Upper lobe of right lung (tissue), 1 donor: ENCODE measurements at regions not wholly inside any gene's neighbourhood (a gene's known extent, or its start where the extent isn't known, plus 50 kb on each side); places are given as distances from the start of the nearest gene placed in this dataset.

Experiments
- ATAC-seq: fragments of 200-7000 bp; cut with Tn5 transposase; one replicate; pipeline ENCODE4 v1.9.1; 2020; ENCODE audit warnings: mild to moderate bottlenecking, moderate library complexity
- DNase-seq: peaks from one replicate; pipeline ENCODE4 v3.0.0-alpha.2; 2020
- H3K27ac ChIP-seq: fragments of 200-600 bp; one replicate; pipeline ENCODE4 v1.8.0; 2022
- H3K27me3 ChIP-seq: fragments of 200-600 bp; one replicate; pipeline ENCODE4 v1.8.0; 2022; ENCODE audit warnings: mild to moderate bottlenecking
- H3K36me3 ChIP-seq: fragments of 200-600 bp; one replicate; pipeline ENCODE4 v1.8.0; 2022
- H3K4me1 ChIP-seq: fragments of 200-600 bp; one replicate; pipeline ENCODE4 v1.8.0; 2022
- H3K4me3 ChIP-seq: fragments of 200-600 bp; one replicate; pipeline ENCODE4 v1.8.0; 2022; ENCODE audit warnings: mild to moderate bottlenecking
- H3K9me3 ChIP-seq: fragments of 200-600 bp; one replicate; pipeline ENCODE4 v1.8.0; 2022
- CTCF ChIP-seq: fragments of 200-600 bp; IDR thresholded peaks from one replicate; pipeline ENCODE4 v1.8.0; 2022; ENCODE audit warnings: antibody characterized with exemption
- intact Hi-C: fragments of 100-400 bp; cut with DNase I; formaldehyde crosslinking; loops from one replicate; pipeline ENCODE4 v1.11.0; 2022
- donor health status: DM: no; HTN: yes; CAD: no; lungs with severe emphysema.

DNA sequence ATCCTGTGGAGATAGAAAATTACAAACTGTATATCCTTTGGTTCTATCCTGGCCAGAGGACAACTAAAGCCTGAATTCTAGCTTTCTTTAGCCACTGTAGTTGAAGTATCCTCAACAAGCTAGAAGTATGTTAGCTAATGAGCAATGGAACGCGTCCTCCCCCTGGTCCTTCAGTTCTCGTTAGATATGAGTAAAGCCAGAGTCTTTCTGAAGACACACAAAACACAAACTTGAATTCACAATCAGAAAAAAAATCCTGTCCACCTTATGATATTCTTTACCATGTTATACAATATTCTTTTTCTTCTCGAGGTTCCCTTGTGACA lies 1527.0 kb upstream of the SLC10A2 start:
- no peaks in the 10 kb centered on the region for H3K27me3 ChIP-seq
- intact Hi-C loops = no loop called here
- ATAC-seq (peak; percentile 75), DNase-seq (no peak)
- no peaks in the 10 kb centered on the region for H3K36me3 ChIP-seq
- H3K4me1 ChIP-seq = no peaks in the 10 kb centered on the region
- no peak overlapping the region for H3K27ac ChIP-seq
- TF ChIP-seq CTCF = no peak
- H3K4me3 ChIP-seq = no peak overlapping the region
- no peaks in the 10 kb centered on the region for H3K9me3 ChIP-seq

- TF ChIP-seq CTCF = no peak
- H3K4me1 ChIP-seq = no peaks in the 10 kb centered on the region
- intact Hi-C loops = no loop called here
- no peak overlapping the region for H3K27ac ChIP-seq
- no peak for DNase-seq
- no peak overlapping the region for H3K4me3 ChIP-seq
- H3K27me3 ChIP-seq = no peaks in the 10 kb centered on the region
- H3K36me3 ChIP-seq = no peaks in the 10 kb centered on the region
- H3K9me3 ChIP-seq = no peaks in the 10 kb centered on the region
- no peak for ATAC-seq
These were observed 1526.5 kb upstream of the SLC10A2 start for GRCh38 chr13:104592545-104593250.

- DNase-seq = no peak
- Histone ChIP-seq H3K36me3 (no peaks in the 10 kb centered on the region), H3K9me3 (no peaks in the 10 kb centered on the region), H3K27me3 (no peaks in the 10 kb centered on the region), H3K27ac (no peak overlapping the region), H3K4me1 (no peaks in the 10 kb centered on the region), H3K4me3 (no peak overlapping the region)
- TF ChIP-seq CTCF = no peak
- ATAC-seq = no peak
- intact Hi-C loops = no loop called here
These were observed 1525.9 kb upstream of the SLC10A2 start for GRCh38 chr13:104592127-104592526.

DNA sequence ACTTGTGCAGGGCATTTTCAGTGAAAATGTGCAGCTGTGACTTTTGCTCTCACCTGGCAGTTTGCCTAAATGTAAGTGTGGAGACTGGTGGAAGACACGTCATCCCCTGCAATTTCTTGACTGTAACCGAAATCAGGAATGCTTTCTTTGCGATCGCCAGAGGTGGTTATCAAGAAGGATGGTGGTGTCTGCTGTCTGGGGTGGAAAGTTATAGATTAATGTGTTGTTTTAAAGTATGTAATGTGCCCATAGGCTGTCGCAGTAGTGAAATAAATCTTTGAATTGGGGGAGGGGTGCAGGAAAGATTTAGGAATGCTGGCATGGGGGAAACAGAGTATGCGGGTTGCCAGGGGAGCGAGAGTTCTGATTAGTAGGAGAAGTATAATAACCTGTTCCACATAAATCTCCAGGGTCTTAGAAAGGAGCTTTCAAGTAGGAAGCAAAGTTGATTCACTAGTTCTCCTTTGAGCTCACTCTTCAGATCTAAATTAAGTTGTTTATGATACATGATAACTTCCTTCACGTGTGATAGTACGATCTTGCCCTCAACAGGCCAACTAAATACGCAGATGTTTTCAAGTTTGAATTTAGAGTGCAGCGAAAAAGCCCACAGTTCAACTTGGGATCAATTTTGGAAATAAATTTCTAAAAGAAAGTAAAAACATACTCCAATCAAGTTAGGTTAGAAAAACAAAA lies 1520.0 kb upstream of the SLC10A2 start:
- H3K4me1 ChIP-seq = no peaks in the 10 kb centered on the region
- no peak for ATAC-seq
- H3K27me3 ChIP-seq = no peaks in the 10 kb centered on the region
- no peak overlapping the region for H3K4me3 ChIP-seq
- no peaks in the 10 kb centered on the region for H3K9me3 ChIP-seq
- TF ChIP-seq CTCF = no peak
- no peaks in the 10 kb centered on the region for H3K36me3 ChIP-seq
- intact Hi-C loops = no loop called here
- DNase-seq = no peak
- no peak overlapping the region for H3K27ac ChIP-seq

GRCh38 chr13:104584481-104584880 lies 1518.3 kb upstream of the SLC10A2 start:
- Histone ChIP-seq H3K27ac (no peak overlapping the region), H3K27me3 (no peaks in the 10 kb centered on the region), H3K4me3 (no peak overlapping the region), H3K4me1 (no peaks in the 10 kb centered on the region), H3K9me3 (no peaks in the 10 kb centered on the region), H3K36me3 (no peaks in the 10 kb centered on the region)
- no peak for TF ChIP-seq CTCF
- intact Hi-C loops = no loop called here
- ATAC-seq = no peak
- no peak for DNase-seq
